ENCODE measurements at regions not wholly inside any gene's neighbourhood (a gene's known extent, or its start where the extent isn't known, plus 50 kb on each side); places are given as distances from the start of the nearest gene placed in this dataset.

GRCh38 chr4:11748164-11748872, 319.6 kb upstream of the HS3ST1 start:
- DNase-seq (ENCODE audit: low read depth): no peak

DNA sequence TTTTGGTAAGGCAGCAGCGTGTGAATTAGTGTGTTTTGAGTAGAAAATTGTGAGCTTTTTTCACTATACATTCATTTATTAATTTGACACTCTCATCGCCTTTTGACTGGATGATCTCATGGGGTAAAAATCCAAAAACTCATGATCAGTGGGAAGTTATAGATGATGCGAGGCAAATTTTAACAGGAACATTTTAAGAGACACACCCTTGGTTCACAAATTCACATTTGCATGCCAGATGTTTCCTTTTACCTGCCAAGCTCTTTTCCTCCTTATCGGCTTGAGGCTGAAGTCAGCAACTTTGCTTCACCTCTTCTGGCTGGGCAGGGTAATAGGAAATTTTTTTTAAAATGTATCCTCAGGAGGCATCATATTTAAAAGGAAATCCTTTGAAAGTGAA, 318.0 kb upstream of the HS3ST1 start:
- no peak for DNase-seq (ENCODE audit: low read depth)

GRCh38 chr4:11743976-11744375, 315.3 kb upstream of the HS3ST1 start:
- no peak for DNase-seq (ENCODE audit: low read depth)

GRCh38 chr4:11743236-11743635, 314.5 kb upstream of the HS3ST1 start:
- no peak for DNase-seq (ENCODE audit: low read depth)

DNA sequence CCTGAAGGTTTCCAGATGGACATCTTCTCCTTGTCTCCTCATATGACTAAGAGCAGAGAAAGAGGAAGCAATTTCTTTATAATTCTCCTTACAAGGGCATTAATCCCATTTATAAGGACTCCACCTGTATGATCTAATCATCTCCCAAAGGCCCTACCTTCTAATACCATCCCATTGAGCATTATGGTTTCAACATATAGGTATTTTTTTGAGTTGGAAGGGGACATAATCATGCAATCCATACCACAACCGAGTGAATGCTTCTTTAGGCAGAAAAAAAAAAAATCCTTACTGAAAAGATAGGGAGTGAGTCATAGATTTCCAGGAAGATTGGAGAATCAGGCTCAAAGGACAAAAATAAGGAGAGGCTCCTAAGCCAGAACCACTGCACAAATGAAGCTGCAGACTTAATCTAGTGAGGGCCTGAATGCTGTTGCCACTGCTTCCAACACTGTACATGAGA, 312.5 kb upstream of the HS3ST1 start:
- no peak for DNase-seq (ENCODE audit: low read depth)

- DNase-seq (ENCODE audit: low read depth): no peak
These were observed 311.3 kb upstream of the HS3ST1 start for GRCh38 chr4:11739992-11740391.

DNA sequence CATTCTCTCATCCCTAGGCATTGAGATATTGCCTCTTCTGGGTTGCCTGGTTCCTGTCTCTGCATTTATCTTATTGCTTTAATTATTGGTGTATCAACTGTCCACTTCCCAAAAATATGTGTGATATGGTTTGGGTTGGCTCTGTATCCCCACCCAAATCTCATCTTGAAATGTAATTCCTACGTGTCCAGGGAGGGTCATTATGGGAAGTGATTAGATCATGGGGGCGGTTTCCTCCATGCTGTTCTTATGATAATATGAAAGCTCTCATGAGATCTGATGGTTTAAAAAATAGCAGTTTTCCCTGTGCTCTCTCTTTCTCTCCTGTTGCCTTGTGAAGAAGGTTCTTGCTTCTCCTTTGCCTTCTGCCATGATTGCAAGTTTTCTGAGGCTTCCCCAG, 308.3 kb upstream of the HS3ST1 start:
- DNase-seq (ENCODE audit: low read depth): no peak

DNA sequence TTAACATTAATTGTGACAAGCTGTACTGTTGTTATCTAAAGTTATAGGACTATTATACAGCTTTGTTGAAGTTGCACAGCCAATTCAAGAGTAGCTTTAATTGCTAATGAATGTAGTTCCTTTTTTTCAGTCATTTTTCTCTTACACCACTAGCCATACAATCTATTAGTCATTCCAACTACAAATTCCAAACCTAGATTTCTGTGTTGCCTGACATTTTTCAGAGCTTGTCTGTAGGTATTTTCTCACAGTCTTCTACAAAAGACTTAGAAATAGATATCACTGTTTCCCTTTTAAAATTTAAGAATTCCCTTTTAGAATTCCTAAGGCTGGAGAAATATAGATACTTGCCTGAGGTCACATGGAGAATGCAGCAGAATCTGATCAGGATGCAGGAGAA, 307.0 kb upstream of the HS3ST1 start:
- no peak for DNase-seq (ENCODE audit: low read depth)

GRCh38 chr4:11732155-11732554, 303.5 kb upstream of the HS3ST1 start:
- no peak for DNase-seq (ENCODE audit: low read depth)

GRCh38 chr4:11730545-11730944, 301.9 kb upstream of the HS3ST1 start:
- no peak for DNase-seq (ENCODE audit: low read depth)

- DNase-seq (ENCODE audit: low read depth): no peak
These were observed 300.9 kb upstream of the HS3ST1 start for GRCh38 chr4:11729548-11729947.

- no peak for DNase-seq (ENCODE audit: low read depth)
These were observed 299.3 kb upstream of the HS3ST1 start for GRCh38 chr4:11727903-11728564.

DNA sequence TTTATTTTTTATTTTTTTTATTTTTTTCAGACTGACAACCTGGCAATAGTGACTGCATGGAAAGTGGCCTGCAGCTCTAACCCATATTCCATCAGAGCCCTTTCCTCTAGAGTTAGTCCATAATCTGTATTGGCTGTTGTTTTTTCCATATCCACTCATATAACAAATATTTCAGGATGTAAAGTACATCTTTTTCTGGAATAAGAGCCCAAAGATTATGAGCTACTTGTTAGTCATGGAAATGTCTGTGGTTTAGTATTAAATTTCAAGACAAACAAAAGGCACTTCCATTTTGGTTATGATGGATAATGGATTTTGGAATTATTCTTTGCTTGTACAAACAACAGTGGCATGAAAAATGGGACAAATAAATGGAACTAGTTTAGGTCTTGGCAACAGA, 296.0 kb upstream of the HS3ST1 start:
- DNase-seq (ENCODE audit: low read depth): no peak

DNA sequence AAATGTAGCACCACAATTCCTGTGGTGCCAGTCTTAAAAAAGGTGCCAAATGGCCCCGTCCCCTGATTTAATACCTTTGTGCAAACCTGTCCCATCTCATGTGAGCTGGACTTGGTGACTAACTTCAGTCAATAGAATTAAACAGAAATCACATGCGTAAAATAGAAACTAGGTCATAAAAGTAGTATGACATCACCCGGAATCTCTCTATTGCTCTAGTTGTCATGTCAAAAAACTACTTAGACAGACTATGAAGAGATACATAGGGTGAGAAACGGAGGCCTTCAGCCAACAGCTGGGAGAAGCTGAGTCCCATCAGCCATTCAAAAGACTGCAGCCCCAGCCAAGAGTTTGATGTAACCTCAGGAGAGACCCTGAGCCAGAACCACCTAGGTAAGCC, 293.5 kb upstream of the HS3ST1 start:
- no peak for DNase-seq (ENCODE audit: low read depth)

DNA sequence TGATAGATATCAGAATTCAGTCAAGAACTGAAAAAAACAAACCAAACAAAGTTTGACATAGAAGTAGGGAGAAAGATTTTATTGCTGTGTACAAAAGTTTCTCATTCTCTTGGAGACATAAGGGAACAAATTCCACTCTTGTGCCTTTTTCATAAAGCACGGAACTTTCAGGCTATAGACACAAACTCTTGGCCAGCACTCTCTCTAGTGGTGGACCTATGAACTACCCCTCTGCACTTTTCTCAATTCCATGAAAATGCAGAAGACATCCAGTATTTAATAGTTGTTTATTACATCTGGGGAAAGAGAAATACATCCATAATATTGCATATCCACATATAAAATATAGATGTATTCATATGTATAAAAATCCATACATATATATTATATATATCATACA, 291.6 kb upstream of the HS3ST1 start:
- DNase-seq (ENCODE audit: low read depth): no peak

DNA sequence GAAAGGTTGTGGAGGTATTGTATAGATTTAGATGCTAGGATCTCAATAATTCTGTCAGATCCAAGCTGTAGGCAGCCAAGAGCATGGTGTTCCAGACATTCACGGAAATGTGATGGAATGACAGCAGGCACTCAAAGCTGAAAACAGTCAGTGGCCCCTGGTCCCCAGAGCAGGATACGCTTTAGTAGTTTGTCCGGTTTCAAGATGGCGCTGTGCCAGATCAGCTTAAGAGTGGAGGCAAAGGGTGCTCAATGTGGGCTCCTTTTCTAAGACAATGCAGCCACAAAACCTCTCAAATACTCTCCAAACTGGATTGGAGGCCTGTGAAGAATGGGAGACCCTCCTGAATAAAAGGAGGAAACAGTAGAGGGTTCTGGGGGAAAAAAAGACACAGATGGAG, 291.2 kb upstream of the HS3ST1 start:
- no peak for DNase-seq (ENCODE audit: low read depth)

GRCh38 chr4:11715753-11716521, 287.2 kb upstream of the HS3ST1 start:
- no peak for DNase-seq (ENCODE audit: low read depth)

DNA sequence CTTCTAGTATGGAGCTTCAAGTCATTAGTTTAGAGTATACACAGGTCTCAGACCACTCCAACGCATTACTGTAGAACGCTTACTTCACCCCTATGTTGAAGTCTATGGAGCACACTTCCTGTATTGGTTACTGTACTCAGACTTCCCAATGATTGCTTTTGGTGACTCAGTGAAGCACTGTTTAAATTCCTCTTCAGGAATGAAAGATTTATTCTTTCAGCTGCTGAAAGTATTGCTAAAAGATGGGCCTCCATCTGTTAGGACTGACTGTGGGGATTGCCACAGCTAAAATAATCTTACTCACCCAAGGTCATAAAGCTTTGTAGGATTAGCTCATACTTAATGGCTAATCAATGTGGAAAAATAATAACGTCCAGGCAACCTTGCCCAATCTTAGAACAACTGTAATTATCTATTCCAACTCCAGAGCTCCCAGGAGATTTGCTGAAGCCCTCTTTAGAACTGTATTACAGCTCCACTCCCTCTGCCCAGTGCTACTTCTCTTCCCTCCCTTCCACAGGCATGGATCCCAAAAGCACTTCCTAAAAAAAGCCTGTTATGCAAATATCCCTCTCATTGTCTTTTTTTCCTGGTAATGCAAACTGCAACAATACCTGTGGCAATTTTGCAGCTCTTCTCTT, 281.9 kb upstream of the HS3ST1 start:
- no peak for DNase-seq (ENCODE audit: low read depth)

GRCh38 chr4:11704186-11704830, 275.6 kb upstream of the HS3ST1 start:
- no peak for DNase-seq (ENCODE audit: low read depth)

DNA sequence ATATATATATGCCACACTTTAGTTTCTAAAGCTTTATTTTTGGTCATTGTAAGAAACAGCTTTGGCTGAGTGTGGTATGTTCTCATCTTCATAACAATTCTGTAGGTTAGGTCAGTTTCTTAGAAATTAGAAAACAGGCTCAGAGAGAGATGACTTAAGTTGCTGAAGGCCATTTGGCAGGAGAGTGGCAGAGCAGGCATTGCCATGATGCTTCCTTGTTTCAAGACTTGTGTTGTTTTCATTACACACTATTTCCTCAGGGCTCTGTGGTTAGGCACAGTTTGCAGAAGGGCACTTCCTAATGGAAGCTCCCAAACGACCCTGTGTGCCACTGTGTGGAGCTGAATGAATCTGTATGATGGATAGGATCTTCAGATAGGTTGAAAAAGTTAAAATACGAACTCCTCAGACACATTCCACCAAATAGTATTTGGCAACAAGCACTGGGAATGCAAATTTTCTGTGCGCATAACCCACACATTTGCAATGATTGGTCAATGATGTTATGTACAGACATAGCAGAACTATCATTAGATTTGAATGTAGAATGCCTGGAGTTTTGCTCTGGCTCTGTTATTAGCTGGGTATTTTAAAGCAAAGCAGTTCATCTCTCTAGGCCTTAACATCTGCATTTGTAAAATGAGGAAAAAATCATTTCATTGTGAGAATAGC, 274.3 kb upstream of the HS3ST1 start:
- DNase-seq (ENCODE audit: low read depth): no peak

DNA sequence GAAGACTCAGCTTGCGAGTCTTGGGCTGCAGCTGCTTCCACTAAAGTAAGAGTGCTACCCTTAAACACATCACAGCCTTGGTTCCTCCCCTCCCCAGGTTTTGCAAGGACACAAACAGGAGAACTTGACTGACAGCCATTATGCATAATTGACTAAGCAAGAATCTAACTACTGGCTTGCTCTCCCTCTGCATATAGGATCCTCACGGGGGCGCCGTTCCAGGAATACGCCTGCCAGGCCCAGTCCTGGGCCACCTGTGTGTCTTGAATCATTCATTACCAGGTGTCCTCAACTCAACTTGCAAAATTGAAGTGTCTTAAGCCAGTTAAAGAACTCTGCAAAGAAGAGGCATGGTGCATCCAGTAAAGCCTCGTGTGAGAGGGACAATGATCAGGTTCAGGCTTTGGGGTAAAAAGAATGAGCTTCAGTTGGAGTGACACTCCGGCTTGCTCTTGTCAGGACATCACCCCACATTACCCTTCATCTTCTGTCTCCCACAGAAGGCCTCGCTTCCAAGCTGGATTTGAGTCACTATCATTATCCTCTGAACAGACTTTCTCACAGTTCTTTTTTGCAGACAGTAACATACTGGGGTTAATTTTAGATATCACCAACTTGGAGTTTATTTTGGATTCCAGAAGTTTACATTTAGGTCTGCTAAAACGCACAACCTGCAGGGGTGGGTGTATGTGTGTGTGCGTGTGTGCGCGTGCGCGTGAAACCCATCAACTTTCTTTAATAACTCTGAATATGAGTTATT, 273.5 kb upstream of the HS3ST1 start:
- no peak for DNase-seq (ENCODE audit: low read depth)

Measured in activated T-helper 9 cell treated with anti-CD3 and anti-CD28 coated beads, Interleukin-2, amount 50 U/mL, for 16 hours (primary cell).